Hematopoietic multipotent progenitor cell treated with erythropoietin and hydrocortisone succinate and interleukin-3 and kit ligand, for 6 days (in vitro differentiated cells): ENCODE measurements at regions not wholly inside any gene's neighbourhood (a gene's known extent, or its start where the extent isn't known, plus 50 kb on each side); places are given as distances from the start of the nearest gene placed in this dataset.

Source experiments
- DNase-seq: peaks from one replicate; pipeline ENCODE4 v3.0.0-alpha.2; 2015

DNA sequence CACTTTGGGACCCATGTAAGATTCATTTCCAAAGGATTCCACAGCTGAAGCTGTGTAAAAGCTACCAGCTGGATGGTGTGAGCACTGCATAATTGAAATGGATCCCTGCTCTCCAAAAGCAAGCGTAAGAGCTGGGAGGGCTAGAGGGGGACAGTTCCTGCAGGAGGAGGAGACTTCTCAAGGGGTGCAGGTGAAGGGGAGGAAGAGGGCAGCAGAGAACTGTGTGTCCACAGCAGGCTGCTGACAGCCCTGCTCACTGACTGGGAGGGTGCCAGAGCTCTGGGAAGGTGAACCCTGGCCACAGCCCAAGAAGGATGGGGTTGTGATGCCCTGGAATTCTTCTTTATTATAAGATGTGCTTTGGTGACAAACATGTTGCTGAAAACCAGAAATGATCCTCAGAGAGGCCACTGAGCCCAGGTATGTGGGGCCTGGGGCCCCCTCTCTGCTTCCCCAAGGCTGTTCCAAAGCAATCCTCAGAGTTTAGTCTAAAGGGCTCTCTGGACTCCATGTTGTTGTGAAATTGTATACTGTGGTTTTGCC lies 112.8 kb upstream of the SLC25A48 start:
- no peak for DNase-seq

DNA sequence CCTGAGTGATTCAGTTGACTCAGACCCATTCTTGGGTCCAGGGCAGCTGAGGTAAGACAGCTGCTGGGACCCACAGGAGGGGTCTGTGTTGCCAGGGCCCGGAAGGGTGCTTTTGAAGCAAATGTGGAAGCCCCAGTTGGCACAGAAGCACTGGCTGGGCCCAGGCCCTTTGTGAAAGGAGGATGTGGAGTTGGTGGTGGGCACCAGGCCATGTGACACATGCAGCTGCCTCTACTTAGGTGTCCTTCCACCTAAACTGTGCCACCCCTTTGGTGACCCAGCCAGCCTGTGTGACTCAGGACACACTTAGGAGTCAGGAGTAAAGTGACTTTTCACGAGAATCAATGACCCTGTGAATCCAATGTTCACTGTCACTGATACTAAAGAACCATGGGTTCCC lies 114.3 kb upstream of the SLC25A48 start:
- no peak for DNase-seq

DNA sequence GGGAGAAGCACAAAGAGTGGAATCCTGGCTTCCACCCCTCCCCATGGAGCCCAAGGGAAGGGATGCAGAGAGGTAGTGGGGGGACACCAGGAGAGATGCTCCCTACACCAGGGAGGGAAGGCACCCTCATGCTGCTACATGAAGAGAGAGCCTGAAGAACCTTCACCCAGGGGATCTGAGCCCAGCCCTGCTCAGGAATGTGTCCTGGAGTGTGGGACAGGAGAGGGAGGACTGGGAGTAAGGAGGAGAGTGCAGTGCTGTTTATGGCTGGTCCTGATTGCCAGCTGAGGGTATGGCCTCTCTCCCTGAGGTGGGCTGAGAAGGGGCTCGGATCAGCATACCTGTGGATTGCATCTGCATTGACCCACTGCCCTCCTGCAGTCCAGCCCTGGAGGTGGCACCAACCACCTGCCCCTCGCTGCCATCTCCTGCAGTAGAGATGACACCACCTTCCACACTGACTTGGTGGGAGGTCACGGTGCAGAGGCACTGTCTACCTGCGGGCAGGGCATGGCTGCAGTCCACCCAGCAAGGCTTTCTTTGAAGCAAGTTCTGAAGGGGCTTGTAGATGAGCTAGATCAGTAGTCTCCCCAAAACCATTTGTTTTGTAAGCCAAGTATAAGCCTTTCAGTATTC lies 114.9 kb upstream of the SLC25A48 start:
- no peak for DNase-seq

DNA sequence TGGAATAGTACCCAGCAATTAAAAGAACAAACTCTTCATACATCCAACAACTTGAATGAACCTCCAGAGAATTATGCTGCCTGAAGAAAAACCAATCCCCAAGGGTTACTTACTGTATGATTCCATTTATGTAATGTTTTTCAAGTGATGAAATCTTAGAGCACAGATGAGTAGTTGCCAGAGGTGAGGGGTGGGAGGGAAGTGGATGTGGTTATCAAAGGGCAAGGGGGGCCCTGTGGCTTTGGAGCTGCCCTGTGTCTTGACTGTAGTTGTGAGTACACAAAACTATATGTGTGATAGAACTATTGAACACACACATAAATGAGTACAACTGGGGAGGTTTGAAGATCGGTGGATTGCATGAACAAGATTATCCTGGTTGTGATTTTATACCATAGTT lies 115.8 kb upstream of the SLC25A48 start:
- no peak for DNase-seq

DNA sequence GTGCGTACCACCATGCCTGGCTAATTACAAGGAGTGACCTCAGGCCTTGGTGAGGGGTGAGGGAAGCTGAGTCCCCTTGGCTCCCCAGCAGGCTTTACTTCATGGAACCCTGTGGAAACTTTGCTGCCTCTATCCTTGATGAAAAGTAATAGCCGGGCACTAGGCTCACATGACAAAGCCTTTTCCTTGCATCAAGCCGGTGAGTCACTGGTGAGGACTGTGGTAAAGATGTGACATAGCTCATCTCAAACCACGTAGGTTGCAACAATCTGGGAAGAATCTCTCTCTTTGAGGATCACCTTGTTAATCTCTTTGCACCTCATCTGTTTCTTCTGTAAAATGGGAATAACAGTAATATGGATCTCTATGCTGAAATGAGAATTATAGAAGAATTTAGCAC lies 116.3 kb upstream of the SLC25A48 start:
- no peak for DNase-seq

DNA sequence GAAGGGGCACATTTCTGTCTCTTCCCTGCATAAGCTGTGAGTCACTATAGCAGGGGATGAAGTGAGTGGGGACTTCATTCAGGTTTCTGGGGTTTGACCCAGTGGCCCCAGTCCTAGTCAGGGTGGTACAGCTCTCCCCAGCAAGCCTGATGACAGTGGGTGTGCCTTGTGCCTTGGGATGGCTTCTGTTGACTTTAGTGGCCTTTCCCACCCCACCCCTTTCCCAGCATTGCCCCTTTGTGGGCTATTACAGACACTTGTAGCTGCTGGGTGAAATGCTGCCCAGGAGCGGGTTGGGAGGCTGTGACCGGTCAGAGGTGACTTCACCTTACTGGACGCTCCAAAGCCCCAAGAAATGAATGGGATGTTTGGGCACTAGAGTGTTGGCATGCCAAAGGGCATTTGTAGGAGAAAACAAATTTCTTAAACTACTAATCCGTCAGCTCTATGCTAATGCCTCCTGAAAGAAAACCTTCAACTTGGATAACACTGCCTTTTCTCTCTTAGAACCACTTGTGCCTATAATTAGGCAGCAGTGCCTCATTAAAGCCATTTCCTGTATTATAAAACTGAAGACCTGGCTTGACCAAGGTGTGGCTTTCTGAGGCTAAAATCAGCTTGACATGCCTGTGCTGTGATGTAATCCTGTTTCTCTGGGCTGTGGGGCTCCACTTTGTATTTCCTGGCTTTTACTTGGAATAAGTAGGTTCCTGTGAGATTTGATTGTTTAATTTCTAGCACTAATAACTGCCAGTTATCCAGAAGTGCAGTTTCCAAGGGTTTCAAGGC lies 119.0 kb upstream of the SLC25A48 start:
- DNase-seq: no peak

DNA sequence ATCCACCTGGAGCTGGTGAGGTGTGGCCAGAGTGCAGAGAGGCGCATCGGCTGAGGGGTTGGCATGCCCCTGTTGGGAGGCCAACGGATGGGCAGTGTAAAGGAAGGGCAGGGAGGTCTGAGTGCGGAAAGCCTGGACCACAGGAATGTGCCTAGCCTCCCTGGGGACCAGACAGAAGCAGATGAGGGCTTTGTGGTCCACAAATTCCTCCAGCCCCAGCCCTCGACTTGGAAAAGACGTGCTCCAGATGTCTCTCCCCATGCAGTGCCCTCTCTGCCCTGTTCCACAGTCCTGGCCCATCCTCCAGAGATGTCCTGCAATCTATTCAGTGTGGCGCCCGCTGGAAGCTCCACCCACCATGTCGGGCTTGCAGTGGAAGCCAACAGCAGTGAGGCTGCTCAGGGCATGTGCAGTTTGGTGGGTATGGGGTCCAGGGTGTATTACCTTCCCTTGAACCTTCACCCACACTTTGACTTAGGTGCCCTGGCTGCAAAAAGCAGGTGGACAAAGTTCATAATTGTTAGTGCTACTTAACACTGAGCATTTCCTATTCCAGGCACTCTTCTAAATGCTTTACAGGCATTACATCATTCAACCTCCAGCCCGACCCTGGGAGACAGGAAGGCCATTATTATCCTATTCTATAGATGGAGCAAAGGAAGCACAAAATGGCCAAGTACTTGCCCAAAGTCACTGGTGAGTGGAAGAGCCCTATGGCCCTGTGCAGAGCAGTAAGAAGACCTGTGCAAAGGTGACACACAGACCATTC lies 120.2 kb upstream of the SLC25A48 start:
- DNase-seq: no peak

DNA sequence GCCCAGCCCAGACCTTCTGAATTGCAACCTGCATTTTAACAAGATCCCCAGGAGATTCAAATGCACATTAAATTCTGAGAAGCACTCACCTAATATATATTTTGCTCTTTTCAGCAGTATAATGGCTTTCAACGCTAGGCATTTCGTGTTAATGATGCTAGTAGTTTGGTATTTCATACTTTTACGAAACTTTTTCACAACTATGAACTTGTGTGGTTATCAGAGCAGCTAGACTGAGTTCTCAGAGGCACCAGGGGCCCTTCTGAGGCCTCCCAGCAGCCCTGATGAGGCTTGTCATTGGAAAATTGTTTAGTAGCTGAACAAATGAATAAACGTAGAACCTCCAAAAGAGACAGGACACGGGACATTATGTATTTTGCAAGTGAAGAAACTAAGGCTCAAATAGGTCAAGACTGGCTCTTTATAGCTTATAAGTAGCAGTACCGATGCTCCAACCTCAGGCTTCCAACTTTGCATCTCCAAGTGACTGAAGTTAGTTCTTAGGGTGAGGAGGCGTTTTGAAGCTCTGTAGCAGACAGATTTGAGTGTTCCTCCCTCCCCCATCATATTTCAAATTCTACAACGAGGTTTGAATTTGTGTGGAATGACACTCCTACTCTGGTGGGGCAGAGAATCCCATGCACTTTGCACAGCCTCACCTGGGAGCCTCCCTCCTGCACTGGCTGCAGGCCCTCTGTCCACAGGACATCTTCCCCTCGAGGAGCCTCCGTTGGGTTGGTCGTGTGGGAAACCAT lies 121.1 kb upstream of the SLC25A48 start:
- DNase-seq: no peak

DNA sequence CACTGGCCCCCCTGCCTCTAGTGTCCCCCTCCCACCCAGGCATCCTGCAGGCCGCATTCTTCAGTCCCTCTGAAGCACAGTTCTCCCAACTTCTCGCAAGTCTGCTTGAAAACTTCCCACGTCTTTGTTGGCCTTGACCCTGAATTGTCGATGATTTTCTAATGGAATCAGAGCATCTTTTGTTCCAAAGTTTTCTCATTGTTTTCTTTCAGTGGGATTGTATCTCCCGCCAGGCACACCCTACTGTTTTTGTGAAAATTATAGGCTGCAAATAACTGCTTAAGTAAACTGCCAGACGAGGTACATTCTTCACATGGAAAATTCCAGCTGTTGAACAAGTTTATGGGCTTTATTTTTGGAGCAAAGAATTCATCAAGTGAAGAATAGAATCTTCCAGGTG lies 122.6 kb upstream of the SLC25A48 start:
- DNase-seq: no peak

DNA sequence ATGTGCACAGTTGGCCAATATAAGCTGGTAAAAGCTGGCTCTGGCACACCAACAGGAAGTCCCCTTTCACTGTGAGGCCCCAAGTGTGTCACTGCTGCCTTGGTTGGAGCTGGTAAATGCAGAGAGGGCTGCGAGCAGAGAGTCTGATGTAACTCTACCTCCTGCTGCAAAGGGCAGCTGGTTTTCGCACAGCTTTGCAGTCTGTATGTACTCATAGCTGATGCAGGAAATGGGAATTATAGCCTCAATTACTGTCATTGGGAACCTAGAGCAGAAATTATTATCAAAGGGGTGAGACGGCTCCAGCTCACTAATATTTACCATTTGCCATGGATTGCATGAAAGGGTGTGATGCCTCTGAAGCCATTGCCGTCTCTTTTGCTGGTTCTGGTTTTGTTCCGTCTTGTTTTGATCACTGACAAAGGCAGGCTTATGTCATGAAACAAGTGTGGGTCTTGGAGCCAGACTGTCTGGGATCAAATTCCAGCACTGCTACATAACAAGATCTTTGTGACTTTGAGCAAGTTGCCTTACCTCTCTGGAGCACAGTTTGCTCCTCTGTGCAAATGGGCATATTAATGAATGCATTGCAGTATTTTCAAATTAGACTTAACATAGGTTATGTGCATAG lies 124.3 kb upstream of the SLC25A48 start:
- DNase-seq: no peak

DNA sequence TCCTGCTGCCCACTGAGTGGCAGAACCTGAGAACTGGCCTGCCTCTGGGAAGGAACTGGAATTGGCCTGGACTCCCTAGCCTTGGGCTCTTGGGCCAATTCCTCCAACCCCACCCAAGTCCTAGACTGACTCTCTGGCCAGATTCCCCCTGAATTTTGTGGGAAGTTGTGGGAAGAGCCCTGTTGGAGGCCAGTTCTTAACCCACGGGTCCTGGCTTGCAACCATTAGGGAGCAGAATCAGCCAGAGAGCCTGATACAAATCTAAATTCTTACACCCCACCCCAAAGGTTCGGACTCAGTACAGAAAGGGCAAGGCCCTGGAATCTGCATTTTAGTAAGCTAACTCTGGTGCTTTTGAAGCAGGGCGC lies 125.3 kb upstream of the SLC25A48 start:
- no peak for DNase-seq

DNA sequence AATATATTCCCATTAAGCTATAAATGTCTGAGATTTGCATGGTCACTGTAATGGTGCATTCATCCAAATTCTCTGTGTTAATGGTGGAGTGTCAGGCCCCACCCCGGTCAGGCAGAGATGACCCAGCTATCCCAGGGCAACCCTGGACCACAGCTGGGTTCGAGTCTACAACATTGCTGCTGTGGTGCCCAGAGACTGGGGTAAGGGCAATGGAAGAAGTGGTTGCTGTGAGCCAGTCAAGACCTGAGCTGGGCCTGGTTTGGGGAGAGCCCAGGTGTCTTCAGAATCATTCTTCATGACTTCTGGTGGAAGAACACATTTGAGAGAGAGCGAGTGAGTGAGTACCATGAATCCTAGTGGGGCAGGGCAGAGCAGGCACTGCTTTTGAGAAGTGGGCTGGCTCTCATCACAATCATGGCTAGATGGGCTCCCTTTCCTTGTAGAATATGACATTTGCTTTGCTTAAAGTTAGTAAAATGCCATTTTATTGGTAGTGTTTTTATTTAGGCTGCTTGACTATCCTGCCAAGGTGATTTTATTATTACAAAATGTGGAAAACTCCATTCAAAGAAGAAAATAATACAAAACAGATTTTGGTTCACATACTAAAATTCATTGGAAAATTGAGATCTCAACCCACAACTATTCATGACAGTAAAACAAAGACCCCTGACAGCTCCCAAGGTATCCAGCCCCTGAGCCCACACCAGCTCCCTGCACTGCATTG lies 125.8 kb upstream of the SLC25A48 start:
- no peak for DNase-seq

DNA sequence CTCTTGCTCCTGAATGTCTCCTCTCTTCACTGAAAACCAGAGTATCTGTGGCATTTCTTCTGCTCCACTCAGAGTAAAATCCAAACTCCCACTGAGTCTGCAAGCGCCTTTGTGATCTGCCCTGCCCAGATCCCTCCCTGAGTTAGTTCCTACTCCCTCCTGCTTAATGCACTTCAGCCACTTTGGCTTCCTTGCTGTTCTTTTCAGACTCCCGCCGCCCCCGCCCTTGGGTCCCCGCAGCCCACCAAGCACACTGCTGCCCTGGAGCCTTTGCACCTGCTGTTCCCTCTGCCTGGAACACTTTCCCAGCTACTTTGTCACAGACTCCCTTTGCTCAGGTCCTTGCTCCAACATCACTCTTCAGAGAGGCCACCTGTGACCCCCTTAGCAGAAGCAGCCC lies 127.2 kb upstream of the SLC25A48 start:
- DNase-seq: no peak

DNA sequence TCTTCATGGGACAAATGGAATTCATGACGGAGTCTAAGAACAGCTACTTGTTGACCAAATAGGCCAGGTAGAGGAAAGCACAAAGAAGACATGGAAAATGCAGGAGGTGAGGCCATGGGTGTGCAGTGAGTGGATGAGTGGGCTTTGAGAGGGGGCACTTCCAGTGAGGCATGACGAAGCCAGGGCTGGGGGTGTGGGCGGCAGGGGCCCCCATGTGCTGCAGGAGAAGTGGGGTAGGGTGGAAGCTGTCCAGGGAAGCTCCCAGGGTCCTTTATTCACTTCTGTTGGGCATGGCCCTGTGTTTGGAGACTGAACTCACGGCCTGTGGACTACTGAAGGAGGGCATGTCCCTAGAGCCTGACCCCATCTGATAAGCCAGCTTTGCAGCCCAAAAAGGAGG lies 127.6 kb upstream of the SLC25A48 start:
- DNase-seq: no peak

DNA sequence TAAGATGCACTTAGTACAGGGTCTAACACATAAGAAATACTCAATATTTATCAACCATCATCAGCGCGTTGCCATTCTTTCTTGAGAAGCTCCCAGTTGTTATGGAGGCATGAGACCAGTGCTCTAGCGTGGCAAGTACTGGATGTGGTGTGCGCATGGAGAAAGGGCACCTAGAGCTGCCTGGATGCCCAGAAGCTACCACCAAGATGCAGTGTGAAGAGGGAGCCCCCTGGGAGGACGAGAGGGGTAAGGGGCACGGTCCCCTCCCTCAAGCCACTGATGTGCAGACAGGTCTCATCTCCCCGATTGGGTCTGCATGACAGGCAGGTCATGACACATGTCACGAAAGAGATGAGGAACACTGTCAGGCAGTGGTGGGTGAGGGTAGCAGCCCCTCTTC lies 127.7 kb upstream of the CXCL14 start:
- no peak for DNase-seq

DNA sequence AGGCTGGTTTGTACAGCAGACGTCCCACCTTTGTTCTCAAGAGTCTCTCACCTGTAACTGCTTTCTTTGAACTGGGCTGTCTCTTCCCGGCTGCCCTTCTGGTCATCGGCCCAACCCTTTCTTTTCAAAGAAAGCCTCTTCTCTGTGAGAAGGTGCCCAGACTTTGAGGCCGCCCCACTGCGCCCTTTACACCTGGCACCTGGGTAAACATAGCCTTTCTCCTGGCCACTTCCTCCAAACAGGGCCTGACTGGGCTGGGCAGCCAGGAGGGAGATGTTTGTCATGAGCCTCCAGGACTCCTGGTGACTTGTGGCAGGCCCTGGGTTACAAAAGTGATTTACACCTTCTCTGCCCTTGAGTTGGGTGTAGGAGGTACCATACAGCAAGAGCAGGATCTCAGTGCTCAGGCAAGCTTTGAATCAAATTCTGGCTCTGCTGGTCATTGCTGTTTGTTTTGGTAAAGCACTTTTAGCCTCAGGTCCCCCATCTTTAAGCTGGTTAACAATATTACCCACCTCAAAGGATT lies 127.2 kb upstream of the CXCL14 start:
- DNase-seq: no peak

DNA sequence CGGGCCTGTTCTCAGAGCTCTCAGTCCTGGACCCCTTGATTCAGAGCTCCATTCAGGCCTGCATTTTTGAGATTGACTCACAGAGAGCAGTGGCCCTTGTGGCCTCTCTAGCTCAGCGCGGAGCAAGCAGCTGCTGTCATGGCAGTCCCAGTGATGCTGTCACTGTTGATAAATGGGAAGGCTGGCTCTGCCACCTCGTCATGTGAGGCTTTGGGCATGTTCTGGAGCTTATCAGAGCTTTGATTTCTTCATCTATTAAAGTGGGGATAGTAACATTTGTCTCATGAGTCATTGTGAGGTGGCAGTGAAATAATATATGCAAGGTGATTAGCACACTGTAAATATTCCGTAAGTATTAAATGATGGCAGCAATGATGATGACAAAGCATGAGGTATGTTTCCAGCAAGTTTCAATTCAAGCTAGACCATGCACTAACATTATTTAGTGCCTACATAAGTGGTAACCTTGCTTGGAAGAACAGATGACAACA lies 126.4 kb upstream of the CXCL14 start:
- no peak for DNase-seq

DNA sequence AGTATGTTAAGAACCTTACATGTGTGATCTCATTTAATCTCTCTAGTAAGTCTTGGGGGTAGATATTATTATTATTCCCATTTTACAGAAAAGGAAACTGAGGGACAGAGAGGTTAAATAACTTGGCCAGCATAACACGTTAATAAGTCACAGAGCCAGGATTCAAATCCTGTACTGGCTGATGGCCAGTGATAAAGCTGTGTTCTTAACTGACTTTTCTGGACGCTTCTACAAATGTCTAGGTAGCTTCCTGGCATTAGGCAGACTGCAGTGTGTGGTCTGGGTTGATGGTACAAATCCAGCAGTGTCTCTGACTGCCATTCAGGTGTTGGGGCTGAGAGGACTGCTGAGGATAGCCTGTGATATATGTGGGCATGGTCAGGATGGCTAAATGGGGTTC lies 125.8 kb upstream of the CXCL14 start:
- no peak for DNase-seq

DNA sequence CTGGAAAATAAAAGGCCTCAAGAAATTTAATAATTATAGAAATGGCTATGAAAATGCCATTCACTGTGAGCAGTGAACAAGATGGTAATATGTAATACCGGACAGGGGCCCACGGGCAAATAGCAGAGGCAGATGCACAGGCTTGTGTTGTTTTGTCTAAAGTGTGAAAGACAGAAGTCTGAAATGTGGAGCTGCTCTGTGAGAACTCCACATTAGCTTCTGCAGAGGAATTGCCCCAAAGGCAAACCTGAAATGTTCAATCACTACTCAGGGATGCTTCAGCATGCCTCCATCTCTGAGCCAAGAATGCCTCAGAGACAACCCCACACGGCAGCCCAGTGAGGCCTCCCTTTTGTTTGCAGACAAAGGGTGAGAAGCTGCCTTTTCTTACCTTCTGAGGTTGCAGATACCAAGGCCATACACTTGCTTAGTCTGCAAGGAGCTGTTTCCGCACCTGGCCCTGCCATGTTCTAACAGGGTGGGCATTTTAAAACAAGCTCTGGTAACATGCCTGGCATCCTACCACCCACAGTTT lies 124.3 kb upstream of the CXCL14 start:
- DNase-seq: no peak

DNA sequence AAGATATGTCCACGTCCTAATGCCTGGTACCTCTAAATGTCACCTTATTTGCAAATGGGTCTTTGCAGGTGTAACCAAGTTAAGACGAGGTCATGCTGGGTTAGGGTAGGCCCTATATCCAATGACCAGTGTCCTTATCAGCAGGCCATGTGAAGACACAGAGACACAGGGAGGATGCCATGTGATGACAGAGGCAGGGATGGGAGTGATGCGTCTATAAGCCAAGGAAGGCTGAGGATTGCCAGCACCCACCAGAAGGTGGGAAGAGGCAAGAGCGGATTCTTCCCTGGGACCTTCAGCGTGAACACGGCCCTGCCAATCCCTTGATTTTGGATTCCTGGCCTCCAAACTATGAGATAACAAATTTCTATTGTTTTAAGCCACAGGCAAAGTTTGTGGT lies 123.4 kb upstream of the CXCL14 start:
- no peak for DNase-seq

DNA sequence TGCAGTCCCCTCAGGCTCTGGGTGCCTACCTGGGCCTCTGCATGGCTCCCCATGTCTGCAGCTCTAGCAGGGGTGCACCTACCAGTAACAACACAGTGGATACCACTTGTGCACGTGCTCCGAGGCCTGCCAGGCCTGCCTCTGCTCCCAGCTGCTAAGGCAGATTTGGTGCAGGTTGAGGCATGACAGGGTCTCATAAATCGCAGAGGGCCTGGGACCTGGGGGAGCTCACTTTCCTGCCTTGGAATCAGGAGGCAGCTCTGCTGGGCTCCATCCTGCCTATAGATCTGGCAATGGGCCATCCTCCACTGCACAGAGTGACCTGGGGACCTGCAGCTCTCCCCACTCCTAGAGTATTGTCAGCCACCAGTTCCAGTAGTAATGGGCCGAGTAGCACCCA lies 121.9 kb upstream of the CXCL14 start:
- DNase-seq: no peak
